Lung (tissue), 11 donors: ENCODE measurements at regions not wholly inside any gene's neighbourhood (a gene's known extent, or its start where the extent isn't known, plus 50 kb on each side); places are given as distances from the start of the nearest gene placed in this dataset.

Experiments
- ATAC-seq: fragments of 200-7000 bp; cut with Tn5 transposase; one replicate; pipeline ENCODE4 v1.9.1; 2020; ENCODE audit warnings: moderate number of reproducible peaks; ENCODE audit not compliant: insufficient read depth, low FRiP score
- DNase-seq, 3 donors: peaks; one replicate each; pipeline ENCODE4 v3.0.0-alpha.2; 2013 to 2017
- H3K27ac ChIP-seq, 2 donors: one replicate each; pipeline ENCODE4 v1.5.1; 2013; ENCODE audit warnings: mild to moderate bottlenecking in 2 of 2, moderate library complexity in 2 of 2, control low read depth in 1 of 2, inconsistent platforms in 1 of 2, low read depth in 1 of 2, low read length in 1 of 2
- H3K27me3 ChIP-seq, 3 donors: one replicate each; pipeline ENCODE4 v1.5.1; 2013; ENCODE audit warnings: low read length in 2 of 3; ENCODE audit not compliant: control insufficient read depth in 3 of 3, insufficient read depth in 3 of 3
- H3K36me3 ChIP-seq, 4 donors: one replicate each; pipeline ENCODE4 v1.5.1; 2013; ENCODE audit warnings: low read length in 4 of 4, mild to moderate bottlenecking in 1 of 4, moderate library complexity in 1 of 4; ENCODE audit not compliant: control insufficient read depth in 4 of 4, insufficient read depth in 4 of 4
- H3K4me1 ChIP-seq, 5 donors: one replicate each; pipeline ENCODE4 v1.5.1; 2013; ENCODE audit warnings: low read length in 5 of 5, mild to moderate bottlenecking in 2 of 5, moderate library complexity in 1 of 5; ENCODE audit not compliant: control insufficient read depth in 5 of 5, insufficient read depth in 5 of 5
- H3K4me3 ChIP-seq: one replicate; pipeline ENCODE4 v1.5.1; 2013; ENCODE audit warnings: mild to moderate bottlenecking, control low read depth, moderate library complexity
- H3K9ac ChIP-seq, 2 donors: one replicate each; pipeline ENCODE4 v1.5.1; 2013; ENCODE audit warnings: low read length in 2 of 2, control low read depth in 1 of 2; ENCODE audit not compliant: insufficient read depth in 1 of 2
- H3K9me3 ChIP-seq, 4 donors: one replicate each; pipeline ENCODE4 v1.5.1; 2013; ENCODE audit warnings: low read length in 3 of 4, mild to moderate bottlenecking in 1 of 4, moderate library complexity in 1 of 4; ENCODE audit not compliant: control insufficient read depth in 4 of 4, insufficient read depth in 3 of 4
- WGBS, 2 donors: extraction: QIAGEN DNeasy Blood & Tissue Kit; methylation state at CpG; one replicate each; pipeline ENCODE4 v1.1.7; 2013; 5-methylcytosine and 5-hydroxymethylcytosine counted together
- TF ChIP-seq, protein P1 (sequence below): IDR thresholded peaks from 2 replicates; pipeline ENCODE4 v1.5.1; 2012; ENCODE audit warnings: mild to moderate bottlenecking; ENCODE audit errors: control extremely low read depth, extremely low read depth
- donor health status: control.
- donor health status: control.
- donor health status: Bipolar disorder and iron deficiency.
- donor health status: healthy.
- donor health status: DM: yes; HTN: yes; CAD: no.

DNA sequence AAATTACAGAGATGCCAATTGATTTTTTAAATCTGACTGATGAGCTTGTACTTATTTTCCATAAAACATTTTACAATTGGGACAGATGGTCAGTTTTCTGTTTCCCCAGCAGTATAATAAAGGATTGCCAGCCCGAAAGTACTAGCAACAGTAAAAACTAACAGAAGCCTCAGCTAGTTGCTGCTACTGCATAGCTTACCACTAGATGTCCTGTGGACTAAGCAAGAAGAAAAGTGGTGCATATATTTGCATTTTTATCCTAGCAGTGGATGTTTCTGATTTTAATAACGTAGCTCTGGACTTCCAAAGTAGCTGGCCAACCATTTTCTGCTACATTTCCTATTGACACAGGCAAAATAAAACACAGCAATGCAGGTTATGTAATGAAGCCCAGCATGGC, 241.5 kb downstream of the BARHL2 start:
- DNase-seq (peak in 1 of 3 donors; percentile 4), ATAC-seq (no peak)
- WGBS, 2 donors, result 47 to 64% methylated on average over 2 of the region's 2 CpGs
- no peak overlapping the region for H3K4me3 ChIP-seq
- TF ChIP-seq, protein P1, sequence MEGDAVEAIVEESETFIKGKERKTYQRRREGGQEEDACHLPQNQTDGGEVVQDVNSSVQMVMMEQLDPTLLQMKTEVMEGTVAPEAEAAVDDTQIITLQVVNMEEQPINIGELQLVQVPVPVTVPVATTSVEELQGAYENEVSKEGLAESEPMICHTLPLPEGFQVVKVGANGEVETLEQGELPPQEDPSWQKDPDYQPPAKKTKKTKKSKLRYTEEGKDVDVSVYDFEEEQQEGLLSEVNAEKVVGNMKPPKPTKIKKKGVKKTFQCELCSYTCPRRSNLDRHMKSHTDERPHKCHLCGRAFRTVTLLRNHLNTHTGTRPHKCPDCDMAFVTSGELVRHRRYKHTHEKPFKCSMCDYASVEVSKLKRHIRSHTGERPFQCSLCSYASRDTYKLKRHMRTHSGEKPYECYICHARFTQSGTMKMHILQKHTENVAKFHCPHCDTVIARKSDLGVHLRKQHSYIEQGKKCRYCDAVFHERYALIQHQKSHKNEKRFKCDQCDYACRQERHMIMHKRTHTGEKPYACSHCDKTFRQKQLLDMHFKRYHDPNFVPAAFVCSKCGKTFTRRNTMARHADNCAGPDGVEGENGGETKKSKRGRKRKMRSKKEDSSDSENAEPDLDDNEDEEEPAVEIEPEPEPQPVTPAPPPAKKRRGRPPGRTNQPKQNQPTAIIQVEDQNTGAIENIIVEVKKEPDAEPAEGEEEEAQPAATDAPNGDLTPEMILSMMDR, result no peak
- H3K27ac ChIP-seq, result no peak overlapping the region
- no peaks in the 10 kb centered on the region for H3K36me3 ChIP-seq
- no peaks in the 10 kb centered on the region for H3K4me1 ChIP-seq
- H3K9me3 ChIP-seq, result no peaks in the 10 kb centered on the region
- H3K9ac ChIP-seq, result no peak overlapping the region
- H3K27me3 ChIP-seq, result no peaks in the 10 kb centered on the region

DNA sequence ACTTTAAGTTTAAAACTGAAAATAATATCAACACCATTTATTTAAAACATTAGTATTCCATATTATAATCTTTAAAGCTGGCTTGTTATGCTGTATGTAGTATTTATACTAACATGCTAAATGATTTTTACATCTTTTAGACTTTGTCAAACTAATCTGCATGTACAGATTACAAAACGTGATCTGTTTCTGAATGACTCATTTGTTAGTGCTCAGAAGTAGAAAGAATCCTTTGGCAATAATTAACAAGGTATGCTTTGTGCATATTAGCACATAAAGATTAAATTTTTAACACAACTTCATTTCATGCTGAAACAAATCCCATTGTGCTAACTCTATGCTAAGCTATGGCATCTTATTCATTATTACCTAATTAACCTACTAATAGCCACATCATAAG, 242.4 kb downstream of the BARHL2 start:
- H3K9me3 ChIP-seq, result no peaks in the 10 kb centered on the region
- H3K4me1 ChIP-seq, result no peaks in the 10 kb centered on the region
- no peaks in the 10 kb centered on the region for H3K36me3 ChIP-seq
- no peak overlapping the region for H3K4me3 ChIP-seq
- H3K27me3 ChIP-seq, result no peaks in the 10 kb centered on the region
- ATAC-seq, result no peak
- TF ChIP-seq, protein P1, result no peak
- no peak for DNase-seq
- no peak overlapping the region for H3K27ac ChIP-seq
- H3K9ac ChIP-seq, result no peak overlapping the region
- WGBS, 2 donors, result 39 to 70% methylated on average over 1 of the region's 1 CpG

DNA sequence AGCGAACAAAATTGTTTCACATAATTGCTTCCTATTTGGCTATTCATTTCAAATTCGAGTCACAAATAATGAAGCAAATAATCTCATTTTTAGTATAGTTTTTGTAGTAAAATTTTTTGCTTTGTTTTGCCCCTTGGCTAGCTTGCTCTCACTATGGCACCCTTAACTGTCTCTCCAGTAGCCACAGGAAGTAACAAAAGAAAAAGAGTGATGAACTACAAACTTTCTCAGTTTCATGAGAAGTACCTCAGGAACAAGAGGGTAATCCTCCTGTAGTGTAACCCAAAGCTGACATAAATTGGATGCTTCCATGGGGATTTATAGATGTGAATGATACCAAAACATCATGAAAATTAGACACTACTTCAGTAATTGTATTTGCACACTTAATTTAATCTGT, 242.9 kb downstream of the BARHL2 start:
- TF ChIP-seq, protein P1, result no peak
- 73 to 76% methylated on average over 2 of the region's 2 CpGs for whole genome bisulfite sequencing, 2 donors
- no peak for ATAC-seq

DNA sequence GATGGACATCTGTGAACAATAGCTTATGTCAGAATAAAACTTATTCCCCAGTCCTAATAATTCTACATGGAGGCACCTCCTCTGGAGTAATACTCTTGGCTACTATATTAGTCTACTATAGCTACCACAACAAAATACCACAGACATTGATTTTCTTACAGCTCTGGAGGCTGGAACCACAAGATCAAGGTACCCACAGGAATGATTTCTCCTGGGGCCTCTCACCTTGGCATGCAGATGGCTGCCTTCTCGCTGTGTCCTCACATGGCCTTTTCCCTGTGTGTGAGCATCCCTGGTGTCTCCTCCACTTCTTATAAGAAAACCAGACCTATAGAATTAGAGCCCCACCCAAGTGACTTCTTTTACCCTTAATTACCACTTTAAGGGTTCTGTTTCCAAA, 244.3 kb downstream of the BARHL2 start:
- 94 to 100% methylated on average over 1 of the region's 1 CpG for WGBS, 2 donors
- no peaks in the 10 kb centered on the region for H3K27me3 ChIP-seq
- H3K36me3 ChIP-seq, result no peaks in the 10 kb centered on the region
- TF ChIP-seq, protein P1, result no peak
- H3K4me3 ChIP-seq, result no peak overlapping the region
- no peak for DNase-seq
- ATAC-seq, result no peak
- no peaks in the 10 kb centered on the region for H3K9me3 ChIP-seq
- H3K27ac ChIP-seq, result no peak overlapping the region
- H3K9ac ChIP-seq, result no peak overlapping the region
- no peaks in the 10 kb centered on the region for H3K4me1 ChIP-seq

More for the DNA sequence above, 242.9 kb downstream of the BARHL2 start:
- Histone ChIP-seq H3K4me1 (no peaks in the 10 kb centered on the region), H3K4me3 (no peak overlapping the region), H3K9ac (no peak overlapping the region), H3K9me3 (no peaks in the 10 kb centered on the region), H3K27ac (no peak overlapping the region), H3K36me3 (no peaks in the 10 kb centered on the region), H3K27me3 (no peaks in the 10 kb centered on the region)
- no peak for DNase-seq
